Kidney (tissue), 13 donors: ENCODE measurements at regions not wholly inside any gene's neighbourhood (a gene's known extent, or its start where the extent isn't known, plus 50 kb on each side); places are given as distances from the start of the nearest gene placed in this dataset.

Experiments used
- DNase-seq, 5 donors: peaks; one replicate each; pipeline ENCODE4 v3.0.0-alpha.2; 2013 to 2020
- FAIRE-seq: peaks from 2 replicates; lab custom pipeline; 2012; peaks lifted over from hg19 to GRCh38; lab: Jason Lieb, UNC
- H3K27ac ChIP-seq, 2 donors: one replicate each; pipeline ENCODE4 v1.7.0; 2013; ENCODE audit warnings: low read depth in 2 of 2, low read length in 2 of 2, inconsistent platforms in 1 of 2
- H3K27me3 ChIP-seq: one replicate; pipeline ENCODE4 v1.7.1; 2013; ENCODE audit warnings: low read length, inconsistent platforms; ENCODE audit not compliant: control insufficient read depth, insufficient read depth
- H3K36me3 ChIP-seq, 3 donors: one replicate each; pipeline versions ENCODE4 v1.7.0 to v1.7.1; 2013; ENCODE audit warnings: low read length in 3 of 3, control low read depth in 1 of 3, inconsistent platforms in 1 of 3; ENCODE audit not compliant: insufficient read depth in 3 of 3, control insufficient read depth in 2 of 3
- H3K4me1 ChIP-seq, 3 donors: one replicate each; pipeline versions ENCODE4 v1.7.0 to v1.7.1; 2013; ENCODE audit warnings: low read length in 3 of 3, inconsistent platforms in 1 of 3, low read depth in 1 of 3; ENCODE audit not compliant: control insufficient read depth in 2 of 3, insufficient read depth in 2 of 3
- H3K4me3 ChIP-seq, 3 donors: one replicate each; pipeline versions ENCODE4 v1.7.0 to v1.8.1; 2013; ENCODE audit warnings: low read length in 3 of 3, control low read depth in 1 of 3, inconsistent platforms in 1 of 3
- H3K9ac ChIP-seq, 3 donors: one replicate each; pipeline versions ENCODE4 v1.7.0 to v1.7.1; 2013; ENCODE audit warnings: low read length in 3 of 3, control low read depth in 1 of 3, inconsistent platforms in 1 of 3
- H3K9me3 ChIP-seq, 3 donors: one replicate each; pipeline versions ENCODE4 v1.7.0 to v1.7.1; 2013; ENCODE audit warnings: low read length in 3 of 3, control low read depth in 1 of 3, inconsistent platforms in 1 of 3; ENCODE audit not compliant: control insufficient read depth in 2 of 3, insufficient read depth in 1 of 3
- CTCF ChIP-seq: IDR thresholded peaks from 3 replicates; pipeline ENCODE4 v1.5.1; 2012; ENCODE audit warnings: mild to moderate bottlenecking, moderate library complexity, borderline replicate concordance; ENCODE audit not compliant: insufficient read depth; ENCODE audit errors: extremely low read depth
- intact Hi-C: fragments of 100-400 bp; cut with DNase I; formaldehyde crosslinking; loops from one replicate; pipeline ENCODE4 v1.11.1; 2022
- donor health status: control.
- donor health status: control.
- donor health status: control.
- donor health status: control.
- donor health status: control.
- donor health status: DM: yes; HTN: yes; CAD: no.
- donor health status: Normal renal cell carcinoma (clear cell type).

GRCh38 chr2:3054066-3054465 is 323.6 kb downstream of the EIPR1 start:
- intact Hi-C loops = no loop called here
- no peak for TF ChIP-seq CTCF

GRCh38 chr2:3051266-3051665 is 326.4 kb downstream of the EIPR1 start:
- intact Hi-C loops = no loop called here
- Histone ChIP-seq H3K4me1 (no peaks in the 10 kb centered on the region), H3K36me3 (no peaks in the 10 kb centered on the region), H3K4me3 (no peak overlapping the region), H3K9me3 (peaks cover 0 to 3% (median under 1%) of the 10 kb centered on the region in 3 donors), H3K27ac (no peak overlapping the region), H3K9ac (no peak overlapping the region), H3K27me3 (no peaks in the 10 kb centered on the region)
- no peak for DNase-seq
- no peak for TF ChIP-seq CTCF
- FAIRE-seq = no peak

More at GRCh38 chr2:3054066-3054465, 323.6 kb downstream of the EIPR1 start:
- Histone ChIP-seq H3K4me3 (no peak overlapping the region), H3K9ac (no peak overlapping the region), H3K4me1 (no peaks in the 10 kb centered on the region), H3K27ac (no peak overlapping the region), H3K9me3 (peaks cover 0 to 3% (median 0%) of the 10 kb centered on the region in 3 donors), H3K27me3 (no peaks in the 10 kb centered on the region), H3K36me3 (no peaks in the 10 kb centered on the region)
- no peak for DNase-seq
- FAIRE-seq = no peak

- H3K9me3 ChIP-seq = peaks cover 0 to 7% (median 0%) of the 10 kb centered on the region in 3 donors
- FAIRE-seq (no peak), DNase-seq (no peak)
- no peak overlapping the region for H3K27ac ChIP-seq
- H3K4me3 ChIP-seq = no peak overlapping the region
- no peak for TF ChIP-seq CTCF
- no peaks in the 10 kb centered on the region for H3K4me1 ChIP-seq
- intact Hi-C loops = no loop called here
- no peak overlapping the region for H3K9ac ChIP-seq
- H3K27me3 ChIP-seq = no peaks in the 10 kb centered on the region
- peaks cover 0 to 3% (median 0%) of the 10 kb centered on the region in 3 donors for H3K36me3 ChIP-seq
Observed at GRCh38 chr2:3046170-3046865, 331.3 kb downstream of the EIPR1 start.
